Glomerular visceral epithelial cell (primary cell): ENCODE measurements at regions not wholly inside any gene's neighbourhood (a gene's known extent, or its start where the extent isn't known, plus 50 kb on each side); places are given as distances from the start of the nearest gene placed in this dataset.
"Not testable (repeated sequence)": the region's sequence is repeated elsewhere in the genome, so short reads cannot be mapped to it uniquely, and the experiment has no call there.

Experiments used
- DNase-seq: peaks from one replicate; pipeline ENCODE4 v3.0.0-alpha.2; 2016; ENCODE audit errors: extremely low spot score

- no peak for DNase-seq
Measured at GRCh38 chr10:35794703-35795102, 152.6 kb upstream of the FZD8 start.

GRCh38 chr10:35792291-35792690 is 150.2 kb upstream of the FZD8 start:
- no peak for DNase-seq

- DNase-seq = no peak
Measured at GRCh38 chr10:35789996-35790395, 147.9 kb upstream of the FZD8 start.

- DNase-seq = no peak
Measured at GRCh38 chr10:35784751-35785150, 142.7 kb upstream of the FZD8 start.

- DNase-seq = no peak
Measured at GRCh38 chr10:35783305-35783838, 141.3 kb upstream of the FZD8 start.

- DNase-seq = peak; percentile 2
Measured at GRCh38 chr10:35781643-35782035, 139.5 kb upstream of the FZD8 start.

- no peak for DNase-seq
Measured at GRCh38 chr10:35780970-35781642, 139.0 kb upstream of the FZD8 start.

- no peak for DNase-seq
Measured at GRCh38 chr10:35778306-35778705, 136.2 kb upstream of the FZD8 start.

GRCh38 chr10:35776557-35776956 is 134.5 kb upstream of the FZD8 start:
- not testable (repeated sequence) for DNase-seq

- no peak for DNase-seq
Measured at GRCh38 chr10:35774109-35774508, 132.0 kb upstream of the FZD8 start.

GRCh38 chr10:35770817-35771355 is 128.8 kb upstream of the FZD8 start:
- no peak for DNase-seq

GRCh38 chr10:35769795-35770194 is 127.7 kb upstream of the FZD8 start:
- DNase-seq = no peak

- DNase-seq = no peak
Measured at GRCh38 chr10:35768731-35769130, 126.6 kb upstream of the FZD8 start.

- no peak for DNase-seq
Measured at GRCh38 chr10:35768011-35768410, 125.9 kb upstream of the FZD8 start.

GRCh38 chr10:35765996-35766395 is 123.9 kb upstream of the FZD8 start:
- DNase-seq = no peak

GRCh38 chr10:35765066-35765527 is 123.0 kb upstream of the FZD8 start:
- no peak for DNase-seq

- DNase-seq = no peak
Measured at GRCh38 chr10:35762311-35763030, 120.4 kb upstream of the FZD8 start.

GRCh38 chr10:35758076-35758475 is 116.0 kb upstream of the FZD8 start:
- no peak for DNase-seq

GRCh38 chr10:35754519-35754918 is 112.4 kb upstream of the FZD8 start:
- no peak for DNase-seq

- no peak for DNase-seq
Measured at GRCh38 chr10:35752469-35753461, 110.7 kb upstream of the FZD8 start.

- DNase-seq = no peak
Measured at GRCh38 chr10:35751347-35751746, 109.3 kb upstream of the FZD8 start.

- no peak for DNase-seq
Measured at GRCh38 chr10:35749230-35749629, 107.1 kb upstream of the FZD8 start.
